OCI-M2 (cell line): ENCODE measurements at regions not wholly inside any gene's neighbourhood (a gene's known extent, or its start where the extent isn't known, plus 50 kb on each side); places are given as distances from the start of the nearest gene placed in this dataset.

Source experiments
- DNase-seq: peaks from one replicate; lab custom pipeline; 2025; ENCODE audit not compliant: unreplicated experiment; lab: John Stamatoyannopoulos, UW

- no peak for DNase-seq
These were observed 419.5 kb downstream of the INSC start for GRCh38 chr11:15534266-15534665.

GRCh38 chr11:15535414-15535813, 420.7 kb downstream of the INSC start:
- DNase-seq, result no peak

GRCh38 chr11:15536438-15536837, 421.7 kb downstream of the INSC start:
- no peak for DNase-seq

GRCh38 chr11:15539645-15540044, 424.9 kb downstream of the INSC start:
- no peak for DNase-seq

GRCh38 chr11:15541079-15541478, 426.4 kb downstream of the INSC start:
- no peak for DNase-seq

GRCh38 chr11:15544353-15544752, 429.6 kb downstream of the INSC start:
- DNase-seq, result no peak

GRCh38 chr11:15547685-15548084, 433.0 kb downstream of the INSC start:
- DNase-seq, result no peak

- DNase-seq, result no peak
These were observed 437.5 kb downstream of the INSC start for GRCh38 chr11:15551901-15552851.

GRCh38 chr11:15555161-15555560, 440.4 kb downstream of the INSC start:
- no peak for DNase-seq

- DNase-seq, result no peak
These were observed 442.9 kb downstream of the INSC start for GRCh38 chr11:15557457-15558230.

- no peak for DNase-seq
These were observed 443.9 kb downstream of the INSC start for GRCh38 chr11:15558513-15559181.

GRCh38 chr11:15560689-15561467, 446.2 kb downstream of the INSC start:
- DNase-seq, result no peak

GRCh38 chr11:15562230-15562629, 447.5 kb downstream of the INSC start:
- DNase-seq, result no peak

GRCh38 chr11:15563054-15563453, 448.3 kb downstream of the INSC start:
- no peak for DNase-seq

- no peak for DNase-seq
These were observed 451.2 kb downstream of the INSC start for GRCh38 chr11:15565880-15566279.

GRCh38 chr11:15568440-15568839, 453.7 kb downstream of the INSC start:
- no peak for DNase-seq

- DNase-seq, result no peak
These were observed 454.7 kb downstream of the INSC start for GRCh38 chr11:15569305-15570025.

GRCh38 chr11:15575409-15575808, 460.7 kb downstream of the INSC start:
- DNase-seq, result no peak

GRCh38 chr11:15576769-15577168, 462.0 kb downstream of the INSC start:
- no peak for DNase-seq

- DNase-seq, result no peak
These were observed 462.8 kb downstream of the INSC start for GRCh38 chr11:15577519-15577918.
